HEK293 (cell line): ENCODE measurements at regions not wholly inside any gene's neighbourhood (a gene's known extent, or its start where the extent isn't known, plus 50 kb on each side); places are given as distances from the start of the nearest gene placed in this dataset.

Experiments used
- CTCF ChIA-PET: fragments of 350-600 bp; formaldehyde crosslinking; extraction: SDS; loops from one replicate; lab custom pipeline; 2021; ENCODE audit warnings: antibody characterized with exemption; lab: Yijun Ruan, JAX
- POLR2A ChIA-PET: fragments of 300-600 bp; formaldehyde crosslinking; extraction: SDS; loops from one replicate; lab custom pipeline; 2020; ENCODE audit warnings: antibody characterized with exemption, inconsistent platforms; lab: Yijun Ruan, JAX
- H3K27ac ChIP-seq: fragments of 200-500 bp; sonication (Bioruptor generic); 2 replicates; pipeline ENCODE4 v1.5.1; 2014; ENCODE audit warnings: low read depth, low read length, control low read depth, inconsistent platforms; ENCODE audit errors: extremely low read depth
- H3K36me3 ChIP-seq, 2 experiments: fragments of 200-500 bp in 1 of 2; sonication (Bioruptor generic) in 1 of 2; 1 replicate in 1 of 2; 2 replicates in 1 of 2; pipeline ENCODE4 v1.5.1; 2014 to 2017; ENCODE audit warnings: inconsistent platforms in 2 of 2, low read length in 2 of 2; ENCODE audit not compliant: control insufficient read depth in 2 of 2, insufficient read depth in 1 of 2
- H3K4me1 ChIP-seq: fragments of 200-500 bp; sonication (Bioruptor generic); 2 replicates; pipeline ENCODE4 v1.5.1; 2014; ENCODE audit warnings: mild to moderate bottlenecking, low read length, inconsistent platforms; ENCODE audit not compliant: control insufficient read depth, insufficient read depth
- H3K4me3 ChIP-seq: 2 replicates; pipeline ENCODE4 v1.5.1; 2011; ENCODE audit warnings: low read depth, mild to moderate bottlenecking, control low read depth, low read length, moderate library complexity
- H3K9me3 ChIP-seq: fragments of 200-500 bp; sonication (Bioruptor generic); 2 replicates; pipeline ENCODE4 v1.5.1; 2014; ENCODE audit warnings: low read depth, low read length, inconsistent platforms; ENCODE audit not compliant: control insufficient read depth, insufficient read depth
- BCL6B ChIP-seq: fragments of 450-650 bp; formaldehyde crosslinking; IDR thresholded peaks from 2 replicates; pipeline ENCODE4 v1.5.1; 2017; ENCODE audit warnings: missing biosample characterization, missing genetic modification characterization
- GLI4 ChIP-seq: fragments of 450-650 bp; formaldehyde crosslinking; IDR thresholded peaks from 2 replicates; pipeline ENCODE4 v1.5.1; 2016; ENCODE audit warnings: missing biosample characterization, missing genetic modification characterization
- HOXD13 ChIP-seq: sonication (generic); formaldehyde crosslinking; IDR thresholded peaks from 2 replicates; pipeline ENCODE4 v1.8.0; 2022; ENCODE audit warnings: missing genetic modification reagents, borderline replicate concordance
- MYNN ChIP-seq: fragments of 450-650 bp; formaldehyde crosslinking; IDR thresholded peaks from 2 replicates; pipeline ENCODE4 v1.5.1; 2016; ENCODE audit warnings: missing biosample characterization, missing genetic modification characterization, borderline replicate concordance
- PRDM1 ChIP-seq: fragments of 450-650 bp; formaldehyde crosslinking; IDR thresholded peaks from 2 replicates; pipeline ENCODE4; 2016; ENCODE audit warnings: missing biosample characterization, missing genetic modification characterization
- PRDM10 ChIP-seq: fragments of 450-650 bp; formaldehyde crosslinking; IDR thresholded peaks from 2 replicates; pipeline ENCODE4 v1.5.1; 2016; ENCODE audit warnings: missing biosample characterization, missing genetic modification characterization
- TCF7L2 ChIP-seq: IDR thresholded peaks from 2 replicates; pipeline ENCODE4 v1.6.1; 2011; ENCODE audit warnings: low read depth, mild to moderate bottlenecking, inconsistent platforms, low read length, moderate library complexity, borderline replicate concordance
- YY2 ChIP-seq: fragments of 450-650 bp; formaldehyde crosslinking; IDR thresholded peaks from 2 replicates; pipeline ENCODE4 v1.5.1; 2016; ENCODE audit warnings: missing biosample characterization, missing genetic modification characterization
- ZBTB7A ChIP-seq: fragments of 450-650 bp; formaldehyde crosslinking; IDR thresholded peaks from 2 replicates; pipeline ENCODE4 v1.5.1; 2016; ENCODE audit warnings: low read depth, missing biosample characterization, missing genetic modification characterization
- ZFP3 ChIP-seq: fragments of 450-650 bp; formaldehyde crosslinking; IDR thresholded peaks from 2 replicates; pipeline ENCODE4 v1.5.1; 2016; ENCODE audit warnings: low read depth, missing biosample characterization, missing genetic modification characterization
- ZFP69B ChIP-seq: fragments of 450-650 bp; formaldehyde crosslinking; IDR thresholded peaks from 2 replicates; pipeline ENCODE4 v1.5.1; 2016; ENCODE audit warnings: missing biosample characterization, missing genetic modification characterization
- ZNF112 ChIP-seq: fragments of 450-650 bp; formaldehyde crosslinking; IDR thresholded peaks from 2 replicates; pipeline ENCODE4 v1.5.0; 2017; ENCODE audit warnings: missing biosample characterization, missing genetic modification characterization
- ZNF121 ChIP-seq: fragments of 450-650 bp; formaldehyde crosslinking; IDR thresholded peaks from 2 replicates; pipeline ENCODE4 v1.5.1; 2016; ENCODE audit warnings: missing biosample characterization, missing genetic modification characterization
- ZNF175 ChIP-seq: fragments of 450-650 bp; formaldehyde crosslinking; IDR thresholded peaks from 2 replicates; pipeline ENCODE4 v1.5.1; 2016; ENCODE audit warnings: missing biosample characterization, missing genetic modification characterization
- ZNF394 ChIP-seq: fragments of 450-650 bp; formaldehyde crosslinking; IDR thresholded peaks from 2 replicates; pipeline ENCODE4 v1.5.1; 2016; ENCODE audit warnings: missing biosample characterization, missing genetic modification characterization, mild to moderate bottlenecking, moderate library complexity, borderline replicate concordance
- ZNF404 ChIP-seq: fragments of 450-650 bp; formaldehyde crosslinking; IDR thresholded peaks from 2 replicates; pipeline ENCODE4 v1.5.1; 2017; ENCODE audit warnings: missing biosample characterization, missing genetic modification characterization
- ZNF501 ChIP-seq: fragments of 450-650 bp; formaldehyde crosslinking; IDR thresholded peaks from 2 replicates; pipeline ENCODE4 v1.5.1; 2016; ENCODE audit warnings: missing biosample characterization, missing genetic modification characterization
- ZNF510 ChIP-seq: fragments of 450-650 bp; formaldehyde crosslinking; IDR thresholded peaks from 2 replicates; pipeline ENCODE4 v1.5.1; 2018; ENCODE audit warnings: mild to moderate bottlenecking, missing genetic modification characterization, missing biosample characterization; ENCODE audit not compliant: insufficient replicate concordance
- ZNF521 ChIP-seq: fragments of 450-650 bp; formaldehyde crosslinking; IDR thresholded peaks from 2 replicates; pipeline ENCODE4 v1.5.1; 2017; ENCODE audit warnings: missing biosample characterization, mild to moderate bottlenecking, missing genetic modification characterization
- ZNF561 ChIP-seq: fragments of 450-650 bp; IDR thresholded peaks from 2 replicates; pipeline ENCODE4 v1.5.1; 2018; ENCODE audit warnings: missing biosample characterization, missing genetic modification characterization, borderline replicate concordance
- ZNF843 ChIP-seq: fragments of 450-650 bp; formaldehyde crosslinking; IDR thresholded peaks from 2 replicates; pipeline ENCODE4 v1.5.1; 2016; ENCODE audit warnings: missing biosample characterization, missing genetic modification characterization
- TF ChIP-seq, protein P1 (sequence below): fragments of 450-650 bp; formaldehyde crosslinking; IDR thresholded peaks from 2 replicates; pipeline ENCODE4; 2016; ENCODE audit warnings: missing biosample characterization, missing genetic modification characterization

DNA sequence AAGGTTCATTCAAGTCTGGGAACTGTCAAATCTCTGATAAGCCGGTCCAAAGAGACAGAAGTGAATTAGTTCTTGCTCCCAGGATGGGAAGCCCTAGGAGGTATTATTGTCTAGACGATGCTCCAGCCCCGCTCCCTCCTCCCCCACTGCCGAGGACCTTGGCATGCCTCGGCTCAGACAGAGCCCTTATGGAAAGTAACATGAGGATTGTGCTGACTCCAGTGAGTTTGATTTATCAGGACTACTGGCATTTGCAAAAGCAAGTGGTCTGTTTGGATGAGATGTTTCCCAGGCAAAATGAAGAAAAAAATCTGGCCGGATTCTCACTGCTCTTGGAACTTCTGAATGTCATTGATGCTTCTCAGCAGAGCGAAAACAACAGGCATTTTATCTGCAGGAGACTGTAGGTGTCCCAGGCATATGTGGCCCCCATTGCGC is 341.0 kb downstream of the ETS1 start:
- Histone ChIP-seq H3K36me3 (no peaks in the 10 kb centered on the region), H3K4me3 (no peak overlapping the region), H3K27ac (no peak overlapping the region), H3K9me3 (no peaks in the 10 kb centered on the region), H3K4me1 (no peaks in the 10 kb centered on the region)
- ChIA-PET CTCF (no interaction called here), POLR2A (no interaction called here)
- TF ChIP-seq PRDM10 (tag by site-specific recombination) (peak; percentile 60), ZNF521 (tag by site-specific recombination) (no peak)

DNA sequence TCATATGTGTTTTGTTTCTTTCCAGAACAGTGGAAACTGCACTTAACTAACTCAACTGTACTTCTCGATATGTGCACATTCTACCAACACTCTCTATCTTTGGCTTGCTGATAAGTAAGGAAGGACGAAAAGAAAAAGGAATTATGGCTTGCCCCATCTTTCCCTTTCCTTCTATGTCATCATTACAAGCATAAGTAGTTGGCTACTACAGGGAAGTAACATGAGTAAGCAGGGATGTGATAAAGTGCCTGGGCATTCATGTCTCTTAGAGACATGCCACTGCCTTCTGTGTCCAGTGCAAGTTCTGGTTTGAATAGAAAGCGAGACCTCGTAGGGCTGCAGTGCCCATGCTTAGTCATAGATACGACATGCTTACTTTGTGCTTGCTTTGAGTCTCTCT is 342.5 kb downstream of the ETS1 start:
- TF ChIP-seq ZNF112 (tag by site-specific recombination): no peak
- no peak for TF ChIP-seq TCF7L2
- no peak for TF ChIP-seq ZFP69B
- no peak for TF ChIP-seq ZNF510
- no peak for TF ChIP-seq ZFP3 (tag by site-specific recombination)
- TF ChIP-seq ZNF501 (tag by site-specific recombination): no peak
- TF ChIP-seq ZBTB7A (tag by site-specific recombination): no peak
- no peak for TF ChIP-seq ZNF404 (tag by site-specific recombination)
- no peak for TF ChIP-seq ZNF561
- no peak for TF ChIP-seq ZNF121 (tag by site-specific recombination)
- TF ChIP-seq PRDM1 (tag by site-specific recombination): no peak
- no peak for TF ChIP-seq GLI4
- TF ChIP-seq HOXD13 (CRISPR knock-in tag): no peak
- TF ChIP-seq MYNN (tag by site-specific recombination): no peak
- TF ChIP-seq YY2: no peak
- TF ChIP-seq ZNF394 (tag by site-specific recombination): no peak
- TF ChIP-seq, protein P1, sequence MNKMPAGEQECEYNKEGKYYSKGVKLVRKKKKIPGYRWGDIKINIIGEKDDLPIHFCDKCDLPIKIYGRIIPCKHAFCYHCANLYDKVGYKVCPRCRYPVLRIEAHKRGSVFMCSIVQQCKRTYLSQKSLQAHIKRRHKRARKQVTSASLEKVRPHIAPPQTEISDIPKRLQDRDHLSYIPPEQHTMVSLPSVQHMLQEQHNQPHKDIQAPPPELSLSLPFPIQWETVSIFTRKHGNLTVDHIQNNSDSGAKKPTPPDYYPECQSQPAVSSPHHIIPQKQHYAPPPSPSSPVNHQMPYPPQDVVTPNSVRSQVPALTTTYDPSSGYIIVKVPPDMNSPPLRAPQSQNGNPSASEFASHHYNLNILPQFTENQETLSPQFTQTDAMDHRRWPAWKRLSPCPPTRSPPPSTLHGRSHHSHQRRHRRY (tag by site-specific recombination): no peak
- no peak for TF ChIP-seq ZNF175
- no peak for TF ChIP-seq ZNF843 (tag by site-specific recombination)
- no peak for TF ChIP-seq BCL6B (tag by site-specific recombination)
- TF ChIP-seq, all 188 proteins: peak for 0
- ChIA-PET POLR2A (no interaction called here), CTCF (no interaction called here)
- H3K4me1 ChIP-seq: no peaks in the 10 kb centered on the region
- no peaks in the 10 kb centered on the region for H3K9me3 ChIP-seq
- H3K4me3 ChIP-seq: no peak overlapping the region
- no peak overlapping the region for H3K27ac ChIP-seq
- no peaks in the 10 kb centered on the region for H3K36me3 ChIP-seq
